HCT116 (cell line): ENCODE measurements at regions not wholly inside any gene's neighbourhood (a gene's known extent, or its start where the extent isn't known, plus 50 kb on each side); places are given as distances from the start of the nearest gene placed in this dataset.

Source experiments
- ATAC-seq: fragments of 200-7000 bp; cut with Tn5 transposase; 2 replicates; pipeline ENCODE4 v1.9.1; 2020; ENCODE audit warnings: mild to moderate bottlenecking, moderate library complexity
- BruUV-seq: library from RNA; stranded (reverse); fragments of 400-500 nt; replicated peaks from 2 replicates; lab custom pipeline; 2021; lab: Mats Ljungman, UMichigan
- CTCF ChIA-PET: fragments of 300-600 bp; sonication (Branson Sonifier 250); formaldehyde crosslinking; loops from one replicate; lab custom pipeline; 2021; ENCODE audit warnings: antibody characterized with exemption; lab: Charles Lee
- POLR2A ChIA-PET: fragments of 300-600, 350-600 bp; sonication (Branson Sonifier 250); formaldehyde crosslinking; loops from one replicate; lab custom pipeline; 2021; ENCODE audit warnings: antibody characterized with exemption; lab: Charles Lee
- RAD21 ChIA-PET, 2 experiments: fragments of 300-600 bp; sonication (Branson Sonifier 250); formaldehyde crosslinking; loops; one replicate each; lab custom pipeline; 2023; ENCODE audit warnings: low total read pairs in 2 of 2; ENCODE audit not compliant: uncharacterized antibody in 2 of 2, unreplicated experiment in 2 of 2, low non-redundant PET in 1 of 2; lab: Charles Lee
- DNase-seq: peaks from one replicate; pipeline ENCODE4 v3.0.0-alpha.2; 2010; ENCODE audit warnings: low read depth, low spot score
- H2AFZ ChIP-seq: fragments of 200-600 bp; shearing (Covaris generic), sonication (generic); 2 replicates; pipeline ENCODE4 v1.6.1; 2017; ENCODE audit warnings: low read depth, mixed run types, mixed read lengths, antibody characterized with exemption, low read length; ENCODE audit not compliant: poor library complexity, severe bottlenecking
- H3K27ac ChIP-seq: 2 replicates; pipeline ENCODE4 v1.5.1; 2012; ENCODE audit warnings: low read depth, low read length
- H3K27me3 ChIP-seq: fragments of 200-600 bp; sonication (generic); 2 replicates; pipeline ENCODE4 v1.6.1; 2016; ENCODE audit warnings: mixed run types, low read length, mixed read lengths; ENCODE audit not compliant: insufficient read depth
- H3K36me3 ChIP-seq, 2 experiments: fragments of 200-500 bp in 1 of 2; fragments of 200-600 bp in 1 of 2; sonication (Bioruptor generic) in 1 of 2; sonication (generic) in 1 of 2; 2 replicates each; pipeline versions ENCODE4 v1.5.1 to v1.6.1; 2014 to 2016; ENCODE audit warnings: low read length in 2 of 2, inconsistent platforms in 1 of 2, mixed read lengths in 1 of 2, mixed run types in 1 of 2; ENCODE audit not compliant: insufficient read depth in 2 of 2, control insufficient read depth in 1 of 2
- H3K4me1 ChIP-seq, 2 experiments: fragments of 200-600 bp in 1 of 2; sonication (generic) in 1 of 2; 2 replicates each; pipeline versions ENCODE4 v1.5.1 to v1.6.1; 2012 to 2017; ENCODE audit warnings: low read length in 2 of 2, inconsistent platforms in 1 of 2, mild to moderate bottlenecking in 1 of 2, mixed read lengths in 1 of 2, mixed run types in 1 of 2, moderate library complexity in 1 of 2; ENCODE audit not compliant: insufficient read depth in 2 of 2, control insufficient read depth in 1 of 2
- H3K4me2 ChIP-seq: fragments of 200-600 bp; sonication (generic); 2 replicates; pipeline ENCODE4 v1.6.1; 2017; ENCODE audit warnings: mixed run types, low read length, mixed read lengths
- H3K4me3 ChIP-seq, 2 experiments: fragments of 200-600 bp in 1 of 2; sonication (generic) in 1 of 2; replicated peaks in 1 of 2; 2 replicates each; pipeline ENCODE4 v1.5.1; 2011 to 2016; ENCODE audit warnings: low read length in 2 of 2, control low read depth in 1 of 2, low read depth in 1 of 2, mild to moderate bottlenecking in 1 of 2, mixed read lengths in 1 of 2, mixed run types in 1 of 2
- H3K79me2 ChIP-seq: fragments of 200-600 bp; sonication (generic); 2 replicates; pipeline ENCODE4 v1.6.1; 2017; ENCODE audit warnings: mild to moderate bottlenecking, mixed run types, low read length, moderate library complexity, mixed read lengths; ENCODE audit not compliant: insufficient read depth
- H3K9ac ChIP-seq: fragments of 200-600 bp; sonication (generic); 2 replicates; pipeline ENCODE4 v1.6.1; 2016; ENCODE audit warnings: low read length, mixed read lengths
- H3K9me2 ChIP-seq: fragments of 200-600 bp; sonication (generic), shearing (Covaris generic); 2 replicates; pipeline ENCODE4 v1.6.1; 2017; ENCODE audit warnings: mixed run types, mild to moderate bottlenecking, moderate library complexity; ENCODE audit not compliant: insufficient read depth
- H3K9me3 ChIP-seq, 2 experiments: fragments of 200-500 bp in 1 of 2; fragments of 200-600 bp in 1 of 2; sonication (Bioruptor generic) in 1 of 2; sonication (generic) in 1 of 2; 2 replicates each; pipeline ENCODE4 v1.6.1; 2014 to 2017; ENCODE audit warnings: low read length in 2 of 2, mixed read lengths in 2 of 2, inconsistent platforms in 1 of 2, low read depth in 1 of 2, mild to moderate bottlenecking in 1 of 2, mixed run types in 1 of 2, moderate library complexity in 1 of 2; ENCODE audit not compliant: control insufficient read depth in 1 of 2, insufficient read depth in 1 of 2
- H4K20me1 ChIP-seq: fragments of 200-600 bp; sonication (generic), shearing (Covaris generic); 2 replicates; pipeline ENCODE4 v1.6.1; 2017; ENCODE audit warnings: mixed run types, mild to moderate bottlenecking, moderate library complexity; ENCODE audit not compliant: insufficient read depth
- ATF3 ChIP-seq: IDR thresholded peaks from 2 replicates; pipeline ENCODE4 v1.6.1; 2012
- CBX3 ChIP-seq: IDR thresholded peaks from 2 replicates; pipeline ENCODE4 v1.6.1; 2012; ENCODE audit warnings: low read depth
- CEBPB ChIP-seq: IDR thresholded peaks from 2 replicates; pipeline ENCODE4 v1.6.1; 2012; ENCODE audit warnings: low read depth
- CTCF ChIP-seq, 3 experiments: fragments of 200-600 bp in 1 of 3; sonication (generic) in 1 of 3; IDR thresholded peaks in 2 of 3; conservative IDR thresholded peaks in 1 of 3; 2 replicates each; pipeline ENCODE4 v1.5.1; 2012 to 2017; ENCODE audit warnings: low read depth in 2 of 3, low read length in 2 of 3, antibody characterized with exemption in 1 of 3, borderline replicate concordance in 1 of 3, control low read depth in 1 of 3, mild to moderate bottlenecking in 1 of 3, mixed read lengths in 1 of 3, mixed run types in 1 of 3, moderate library complexity in 1 of 3; ENCODE audit not compliant: insufficient read depth in 1 of 3
- EGR1 ChIP-seq: IDR thresholded peaks from 2 replicates; pipeline ENCODE4 v1.6.1; 2012; ENCODE audit warnings: low read depth
- EZH2 ChIP-seq: fragments of 200-600 bp; sonication (generic); IDR thresholded peaks from 2 replicates; pipeline ENCODE4 v1.6.1; 2017; ENCODE audit warnings: antibody characterized with exemption, mixed run types
- EZH2phosphoT487 ChIP-seq: fragments of 200-600 bp; IDR thresholded peaks from 2 replicates; pipeline ENCODE4 v1.6.1; 2018; ENCODE audit warnings: antibody characterized with exemption, borderline replicate concordance
- FOSL1 ChIP-seq: IDR thresholded peaks from 2 replicates; pipeline ENCODE4 v1.6.1; 2012; ENCODE audit warnings: low read depth
- MAX ChIP-seq: IDR thresholded peaks from 2 replicates; pipeline ENCODE4 v1.6.1; 2012
- SP1 ChIP-seq: IDR thresholded peaks from 2 replicates; pipeline ENCODE4 v1.6.1; 2012; ENCODE audit warnings: low read depth
- TCF7L2 ChIP-seq: IDR thresholded peaks from 2 replicates; pipeline ENCODE4 v1.7.0; 2011; ENCODE audit warnings: borderline replicate concordance, inconsistent platforms; ENCODE audit not compliant: insufficient read depth, insufficient read length; ENCODE audit errors: extremely low read depth
- YY1 ChIP-seq: IDR thresholded peaks from 2 replicates; pipeline ENCODE4 v1.6.1; 2011; ENCODE audit warnings: low read length, low read depth, moderate library complexity, mild to moderate bottlenecking; ENCODE audit not compliant: insufficient replicate concordance; ENCODE audit errors: extremely low read depth
- ZBTB33 ChIP-seq: IDR thresholded peaks from 2 replicates; pipeline ENCODE4 v1.6.1; 2011; ENCODE audit warnings: mild to moderate bottlenecking, low read length, moderate library complexity; ENCODE audit not compliant: insufficient replicate concordance; ENCODE audit errors: extremely low read depth
- intact Hi-C: fragments of 100-400 bp; cut with micrococcal nuclease; formaldehyde crosslinking; loops from 2 replicates; pipeline ENCODE4 v1.10.0; 2022

GRCh38 chr10:33052915-33053810 lies 95.1 kb upstream of the ITGB1 start:
- DNase-seq (no peak), ATAC-seq (no peak)
- Histone ChIP-seq H3K4me2 (no peak overlapping the region), H4K20me1 (no peaks in the 10 kb centered on the region), H2AFZ (no peak overlapping the region), H3K79me2 (no peaks in the 10 kb centered on the region), H3K4me3 (no peak overlapping the region), H3K9me2 (no peaks in the 10 kb centered on the region), H3K36me3 (no peaks in the 10 kb centered on the region), H3K9me3 (no peaks in the 10 kb centered on the region), H3K4me1 (no peaks in the 10 kb centered on the region), H3K27ac (no peak overlapping the region), H3K27me3 (no peaks in the 10 kb centered on the region), H3K9ac (no peak overlapping the region)
- intact Hi-C loops: no loop called here
- CTCF ChIA-PET: no interaction called here
- POLR2A ChIA-PET: no interaction called here
- RAD21 ChIA-PET: no interaction called here
- TF ChIP-seq ATF3 (no peak), SP1 (no peak), FOSL1 (no peak)
- no TSS peak for BruUV-seq

GRCh38 chr10:33052263-33052875 lies 94.3 kb upstream of the ITGB1 start:
- no peaks in the 10 kb centered on the region for H3K9me3 ChIP-seq
- no peaks in the 10 kb centered on the region for H3K4me1 ChIP-seq
- H3K4me3 ChIP-seq: no peak overlapping the region
- ATAC-seq (no peak), DNase-seq (no peak)
- POLR2A ChIA-PET: no interaction called here
- no TSS peak for BruUV-seq
- TF ChIP-seq ZBTB33: no peak
- no peak for TF ChIP-seq CTCF (IDR thresholded peaks at IDR 0.05 in 2 of 3, conservative IDR thresholded peaks at IDR 0.05 in 1 of 3; ENCODE audit: borderline replicate concordance in 1 of 3, insufficient read depth in 1 of 3, low read depth in 2 of 3, low read length in 2 of 3)
- no peak for TF ChIP-seq CEBPB
- no peak for TF ChIP-seq EGR1
- TF ChIP-seq CBX3: no peak
- no peak for TF ChIP-seq MAX
- TF ChIP-seq TCF7L2: no peak
- no peak for TF ChIP-seq YY1
- TF ChIP-seq SP1: no peak
- no peak for TF ChIP-seq EZH2
- TF ChIP-seq ATF3: no peak
- TF ChIP-seq EZH2phosphoT487: no peak
- no peak overlapping the region for H3K4me2 ChIP-seq
- intact Hi-C loops: no loop called here
- no peaks in the 10 kb centered on the region for H3K9me2 ChIP-seq
- H3K27ac ChIP-seq: no peak overlapping the region
- H4K20me1 ChIP-seq: no peaks in the 10 kb centered on the region
- no peak overlapping the region for H3K9ac ChIP-seq
- no peaks in the 10 kb centered on the region for H3K79me2 ChIP-seq
- H3K36me3 ChIP-seq: no peaks in the 10 kb centered on the region
- no peak overlapping the region for H2AFZ ChIP-seq
- RAD21 ChIA-PET: no interaction called here
- H3K27me3 ChIP-seq: no peaks in the 10 kb centered on the region
- CTCF ChIA-PET: no interaction called here
